Fibroblast of lung (primary cell): ENCODE measurements at regions not wholly inside any gene's neighbourhood (a gene's known extent, or its start where the extent isn't known, plus 50 kb on each side); places are given as distances from the start of the nearest gene placed in this dataset.

Experiments
- CTCF ChIP-seq, 2 donors: IDR thresholded peaks in 1 of 2; conservative IDR thresholded peaks in 1 of 2; 1 replicate in 1 of 2; 2 replicates in 1 of 2; pipeline ENCODE4 v1.5.1; 2011 to 2012; ENCODE audit warnings: low read length in 2 of 2, control low read depth in 1 of 2, inconsistent platforms in 1 of 2, low read depth in 1 of 2, mild to moderate bottlenecking in 1 of 2
- EZH2 ChIP-seq: IDR thresholded peaks from 2 replicates; pipeline ENCODE4 v1.5.1; 2012; ENCODE audit warnings: low read length, control low read depth, mild to moderate bottlenecking; ENCODE audit errors: missing control alignments

- TF ChIP-seq CTCF (conservative IDR thresholded peaks at IDR 0.05 in 1 of 2, IDR thresholded peaks at IDR 0.05 in 1 of 2; ENCODE audit: low read depth in 1 of 2, low read length in 2 of 2) = no peak
- no peak for TF ChIP-seq EZH2
Measured at GRCh38 chrX:143171703-143172102, 146.0 kb downstream of the SPANXN4 start.
